Heart left ventricle (tissue), 13 donors: ENCODE measurements at regions not wholly inside any gene's neighbourhood (a gene's known extent, or its start where the extent isn't known, plus 50 kb on each side); places are given as distances from the start of the nearest gene placed in this dataset.

Experiments used
- CTCF ChIP-seq, 12 donors: fragments of 200-600 bp; sonication (generic) in 4 of 12; IDR thresholded peaks; one replicate each; pipeline versions ENCODE4 v1.5.0 to v1.8.0; 2018 to 2022; ENCODE audit warnings: antibody characterized with exemption in 12 of 12, mild to moderate bottlenecking in 5 of 12
- POLR2A ChIP-seq, 2 donors: fragments of 450-650 bp; IDR thresholded peaks; one replicate each; pipeline ENCODE4 v1.6.1; 2017; ENCODE audit warnings: antibody characterized with exemption in 2 of 2, mild to moderate bottlenecking in 2 of 2, moderate library complexity in 2 of 2
- donor health status: ischemic (EF 13 %, LVEDD 7.1; RV severe dilation, severe dysfunction).
- donor health status: DM: no; HTN: yes; CAD: no.
- donor health status: DM: no; HTN: no; CAD: no.
- donor health status: ischemic (EF 25% LVEDD 6.9; RV normal size, moderate dysfunction).
- donor health status: ischemic (EF 25% LVEDD 5.7; RV mildly dilated, moderate dysfunction).
- donor health status: ischemic (EF 35%, LVEDD 5.7; RV mildly dilated, moderate dysfunction).
- donor health status: nonischemic (EF 11% LVEDD 7.7; RV severe dilation, severe dysfunction).
- donor health status: DM: yes; HTN: yes; CAD: no.
- donor health status: PGD.
- donor health status: ischemic (EF 29% LVEDD 5.4; RV normal size, mild dysfunction).
- donor health status: nonischemic (EF 23%, LVEDD 6.1; RV moderate dilation, normal function).

DNA sequence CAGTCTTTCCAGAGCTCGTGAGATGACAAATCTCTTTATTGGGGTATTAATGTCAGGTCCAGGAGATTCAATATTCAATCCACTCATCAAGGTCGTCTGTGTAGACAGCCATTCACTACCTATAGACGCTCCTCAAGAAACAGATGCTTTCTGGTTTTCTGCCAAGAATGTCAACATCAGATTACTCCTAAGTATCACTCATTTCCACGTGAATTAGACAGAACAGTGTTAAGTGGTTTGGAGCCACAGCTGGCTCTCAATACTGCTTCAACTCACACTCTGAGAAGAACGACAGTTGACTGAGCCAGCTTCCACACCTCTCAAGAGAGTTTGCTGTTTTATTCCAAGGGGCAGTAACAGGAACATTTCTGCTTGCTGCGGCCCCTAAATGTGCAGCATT lies 113.5 kb upstream of the NEDD4L start:
- no peak for TF ChIP-seq CTCF (IDR thresholded peaks at IDR 0.05)
- no peak for TF ChIP-seq POLR2A (IDR thresholded peaks at IDR 0.05)
